ENCODE measurements at regions not wholly inside any gene's neighbourhood (a gene's known extent, or its start where the extent isn't known, plus 50 kb on each side); places are given as distances from the start of the nearest gene placed in this dataset.

DNA sequence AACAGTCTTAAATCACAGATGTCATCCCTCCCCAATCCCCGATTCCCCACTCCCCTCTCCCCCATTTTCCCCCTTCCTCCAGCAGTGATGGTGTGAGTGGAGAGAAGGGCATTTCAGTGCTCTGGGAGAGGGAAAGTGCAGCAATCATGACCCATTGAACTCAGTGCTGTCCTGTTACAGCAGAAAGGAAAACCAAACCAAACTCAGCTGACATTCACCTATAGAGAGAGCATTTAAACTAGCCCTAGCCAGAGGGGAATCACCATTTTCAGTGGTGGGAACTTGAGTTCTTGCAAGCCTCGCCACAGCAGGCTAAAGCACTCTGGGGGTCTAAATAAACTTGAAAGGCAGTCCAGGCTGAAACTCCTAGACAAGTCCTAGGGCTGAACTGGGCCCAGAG, 129.9 kb upstream of the COL21A1 start:
- POLR2A ChIA-PET (ENCODE audit: unreplicated experiment) = no interaction called here
- CTCF ChIA-PET = no interaction called here
- H3K27ac ChIP-seq (ENCODE audit: insufficient read depth, low read length) = no peak overlapping the region
- no peak overlapping the region for H2AK5ac ChIP-seq (ENCODE audit: low read depth, low read length)
- no peak overlapping the region for H3K14ac ChIP-seq (replicated peaks; ENCODE audit: low read depth, low read length)
- H2BK120ac ChIP-seq (ENCODE audit: low read depth, low read length) = no peak overlapping the region
- no peak overlapping the region for H3K4ac ChIP-seq (ENCODE audit: low read depth, low read length)
- no peak overlapping the region for H3K4me3 ChIP-seq (ENCODE audit: insufficient read depth, low read depth, low read length)
- peaks cover 6% of the 10 kb centered on the region for H3K4me1 ChIP-seq (ENCODE audit: control insufficient read depth, insufficient read depth, low read length)
- in situ Hi-C loops (cut with MboI; ENCODE audit: low sequenced_read_pairs) (no loop called here), dilution Hi-C loops (cut with HindIII; ENCODE audit: low sequenced_read_pairs, unreplicated experiment) (no loop called here), intact Hi-C loops (cut with micrococcal nuclease) (loop anchor here (5.0 kb wide), 1 partner anchor 40 kb away; no protein-coding TSS in a partner anchor)
- H3K36me3 ChIP-seq (ENCODE audit: control insufficient read depth, insufficient read depth, low read length) = no peaks in the 10 kb centered on the region
- no peak overlapping the region for H2BK5ac ChIP-seq (ENCODE audit: low read depth, low read length, poor library complexity, severe bottlenecking)
- 0 out of 2 replicates have a peak, but pooled peaks cover 2% of the 10 kb centered on the region for H4K20me1 ChIP-seq (ENCODE audit: insufficient read depth, low read length)
- no peaks in the 10 kb centered on the region for H3K27me3 ChIP-seq (ENCODE audit: control insufficient read depth, insufficient read depth, low read length)
- H3K9me3 ChIP-seq (ENCODE audit: control insufficient read depth, insufficient read depth, low read length) = no peaks in the 10 kb centered on the region
- peaks cover 3% of the 10 kb centered on the region; the same call in 1 of the 2 replicates for H3K9me1 ChIP-seq (ENCODE audit: insufficient read depth, low read length)
- no peak for ATAC-seq (ENCODE audit: low read depth)
- no peak overlapping the region for H2BK20ac ChIP-seq (ENCODE audit: low read depth, low read length)
- no peak overlapping the region for H3K9ac ChIP-seq (ENCODE audit: low read depth, low read length)
- no peak overlapping the region for H4K91ac ChIP-seq (ENCODE audit: insufficient read depth, low read depth, low read length)
- H3K79me1 ChIP-seq (ENCODE audit: low read depth in 1 of 2, low read length in 2 of 2) = no peaks in the 10 kb centered on the region
- H4K8ac ChIP-seq (ENCODE audit: low read depth in 2 of 2, low read length in 2 of 2) = no peak overlapping the region
- BruUV-seq (replicated peaks) = no TSS peak
- no peak overlapping the region for H3K23ac ChIP-seq (ENCODE audit: low read depth, low read length)
- H2AK9ac ChIP-seq (replicated peaks; ENCODE audit: low read depth, low read length, poor library complexity) = no peak overlapping the region
- no peak for DNase-seq
- H3K56ac ChIP-seq (ENCODE audit: extremely low read depth, insufficient read depth, low read length) = no peak overlapping the region
- no peak overlapping the region for H3K18ac ChIP-seq (ENCODE audit: low read depth, low read length)
- no peak overlapping the region for H3K4me2 ChIP-seq (ENCODE audit: low read depth, low read length)
- no peak overlapping the region for H4K5ac ChIP-seq (ENCODE audit: low read depth, low read length)
- WGBS, 2 experiments (ENCODE audit: extremely low coverage in 2 of 2, insufficient read length in 1 of 2) = no CpG with 5 or more reads among the region's 2 CpGs
- TF ChIP-seq CHD1 (IDR thresholded peaks at IDR 0.05; ENCODE audit: low read depth, low read length) = no peak
- TF ChIP-seq MAZ (IDR thresholded peaks at IDR 0.05; ENCODE audit: borderline replicate concordance, low read depth, low read length) = no peak
- no peak for TF ChIP-seq RAD21 (IDR thresholded peaks at IDR 0.05; ENCODE audit: low read length)
- TF ChIP-seq SMC3 (IDR thresholded peaks at IDR 0.05; ENCODE audit: low read depth, low read length) = no peak
- TF ChIP-seq, protein P1, sequence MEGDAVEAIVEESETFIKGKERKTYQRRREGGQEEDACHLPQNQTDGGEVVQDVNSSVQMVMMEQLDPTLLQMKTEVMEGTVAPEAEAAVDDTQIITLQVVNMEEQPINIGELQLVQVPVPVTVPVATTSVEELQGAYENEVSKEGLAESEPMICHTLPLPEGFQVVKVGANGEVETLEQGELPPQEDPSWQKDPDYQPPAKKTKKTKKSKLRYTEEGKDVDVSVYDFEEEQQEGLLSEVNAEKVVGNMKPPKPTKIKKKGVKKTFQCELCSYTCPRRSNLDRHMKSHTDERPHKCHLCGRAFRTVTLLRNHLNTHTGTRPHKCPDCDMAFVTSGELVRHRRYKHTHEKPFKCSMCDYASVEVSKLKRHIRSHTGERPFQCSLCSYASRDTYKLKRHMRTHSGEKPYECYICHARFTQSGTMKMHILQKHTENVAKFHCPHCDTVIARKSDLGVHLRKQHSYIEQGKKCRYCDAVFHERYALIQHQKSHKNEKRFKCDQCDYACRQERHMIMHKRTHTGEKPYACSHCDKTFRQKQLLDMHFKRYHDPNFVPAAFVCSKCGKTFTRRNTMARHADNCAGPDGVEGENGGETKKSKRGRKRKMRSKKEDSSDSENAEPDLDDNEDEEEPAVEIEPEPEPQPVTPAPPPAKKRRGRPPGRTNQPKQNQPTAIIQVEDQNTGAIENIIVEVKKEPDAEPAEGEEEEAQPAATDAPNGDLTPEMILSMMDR (conservative IDR thresholded peaks at IDR 0.05; ENCODE audit: low read depth, low read length) = no peak
- TF ChIP-seq POLR2A (IDR thresholded peaks at IDR 0.05; ENCODE audit: low read depth, low read length) = no peak
- TF ChIP-seq CEBPB (IDR thresholded peaks at IDR 0.05; ENCODE audit: low read depth, low read length) = no peak
- TF ChIP-seq MAFK (IDR thresholded peaks at IDR 0.05; ENCODE audit: low read depth, low read length) = no peak
- TF ChIP-seq, protein P2, sequence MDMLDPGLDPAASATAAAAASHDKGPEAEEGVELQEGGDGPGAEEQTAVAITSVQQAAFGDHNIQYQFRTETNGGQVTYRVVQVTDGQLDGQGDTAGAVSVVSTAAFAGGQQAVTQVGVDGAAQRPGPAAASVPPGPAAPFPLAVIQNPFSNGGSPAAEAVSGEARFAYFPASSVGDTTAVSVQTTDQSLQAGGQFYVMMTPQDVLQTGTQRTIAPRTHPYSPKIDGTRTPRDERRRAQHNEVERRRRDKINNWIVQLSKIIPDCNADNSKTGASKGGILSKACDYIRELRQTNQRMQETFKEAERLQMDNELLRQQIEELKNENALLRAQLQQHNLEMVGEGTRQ (IDR thresholded peaks at IDR 0.05; ENCODE audit: low read depth, low read length) = no peak
- TF ChIP-seq RFX5 (IDR thresholded peaks at IDR 0.05; ENCODE audit: low read depth, low read length) = no peak
- no peak for TF ChIP-seq BHLHE40 (IDR thresholded peaks at IDR 0.05; ENCODE audit: low read depth, low read length)
- no peak for TF ChIP-seq FOS (IDR thresholded peaks at IDR 0.05; ENCODE audit: low read depth, low read length)
- TF ChIP-seq NFE2L2 (IDR thresholded peaks at IDR 0.05; ENCODE audit: low read depth, low read length) = no peak
- no peak overlapping the region for H2BK15ac ChIP-seq (ENCODE audit: low read depth, low read length)
- H2AFZ ChIP-seq (replicated peaks; ENCODE audit: low read length, poor library complexity) = no peak overlapping the region

Measured in IMR-90 (cell line).